Uterus (tissue), 2 donors: ENCODE measurements at regions not wholly inside any gene's neighbourhood (a gene's known extent, or its start where the extent isn't known, plus 50 kb on each side); places are given as distances from the start of the nearest gene placed in this dataset.

Experiments
- CTCF ChIP-seq, 4 experiments: fragments of 200-600 bp in 2 of 4; fragments of 450-650 bp in 2 of 4; sonication (generic) in 2 of 4; IDR thresholded peaks; one replicate each; pipeline ENCODE4 v1.5.1; 2016 to 2019; ENCODE audit warnings: antibody characterized with exemption in 4 of 4, mild to moderate bottlenecking in 2 of 4, moderate library complexity in 1 of 4
- POLR2A ChIP-seq, 2 donors: fragments of 450-650 bp; IDR thresholded peaks; one replicate each; pipeline ENCODE4 v1.6.1; 2016; ENCODE audit warnings: antibody characterized with exemption in 2 of 2, mild to moderate bottlenecking in 1 of 2, moderate library complexity in 1 of 2

- TF ChIP-seq CTCF (IDR thresholded peaks at IDR 0.05) (no peak), POLR2A (IDR thresholded peaks at IDR 0.05) (no peak)
Observed at GRCh38 chr2:134129900-134130537, 123.9 kb upstream of the MGAT5 start.
